ENCODE measurements at regions not wholly inside any gene's neighbourhood (a gene's known extent, or its start where the extent isn't known, plus 50 kb on each side); places are given as distances from the start of the nearest gene placed in this dataset.

- no peaks in the 10 kb centered on the region for H3K9me2 ChIP-seq (ENCODE audit: insufficient read depth)
- H3K79me2 ChIP-seq (ENCODE audit: insufficient read depth), result no peaks in the 10 kb centered on the region
- peak; percentile 29 for DNase-seq
- H3K27ac ChIP-seq, result no peak overlapping the region
- no peaks in the 10 kb centered on the region; the same call in 1 of the 2 replicates for H3K27me3 ChIP-seq (replicated peaks; ENCODE audit: insufficient read depth)
- no peak overlapping the region for H3K4me3 ChIP-seq
- H2AFZ ChIP-seq, result no peak overlapping the region
- no peaks in the 10 kb centered on the region for H3K36me3 ChIP-seq (ENCODE audit: low read depth)
- WGBS, 2 experiments (ENCODE audit: low coverage in 1 of 2, low lambda C conversion rate in 2 of 2, missing lambda C conversion rate in 2 of 2), result 42 to 47% methylated on average over 1 of the region's 1 CpG
- no peaks in the 10 kb centered on the region for H3K9me3 ChIP-seq (ENCODE audit: low read depth)
- H4K20me1 ChIP-seq (ENCODE audit: insufficient read depth), result no peaks in the 10 kb centered on the region
- TF ChIP-seq EZH2phosphoT487 (IDR thresholded peaks at IDR 0.05; ENCODE audit: insufficient read depth, low read depth) (no peak), EZH2 (IDR thresholded peaks at IDR 0.05; ENCODE audit: insufficient read depth, poor library complexity, severe bottlenecking) (no peak)
- in situ Hi-C loops (cut with MboI), result loop anchor here (25.0 kb wide), 3 partner anchors 509 to 1059 kb away; no protein-coding TSS in a partner anchor
- H3F3A ChIP-seq (ENCODE audit: insufficient read depth), result no peaks in the 10 kb centered on the region
- H3K9ac ChIP-seq, result no peak overlapping the region
- H3K4me2 ChIP-seq (ENCODE audit: unreplicated experiment), result no peak overlapping the region
- H3K4me1 ChIP-seq (ENCODE audit: insufficient read depth), result no peaks in the 10 kb centered on the region
Observed at GRCh38 chr4:16278178-16278577, 51.9 kb upstream of the TAPT1 start.

Measured in GM23248 (cell line).